ENCODE measurements at regions not wholly inside any gene's neighbourhood (a gene's known extent, or its start where the extent isn't known, plus 50 kb on each side); places are given as distances from the start of the nearest gene placed in this dataset.

- DNase-seq (ENCODE audit: low read depth): no peak
These were observed 304.3 kb downstream of the TLE3 start for GRCh38 chr15:69793431-69793780.

- no peak for DNase-seq (ENCODE audit: low read depth)
These were observed 303.8 kb downstream of the TLE3 start for GRCh38 chr15:69793781-69794451.

GRCh38 chr15:69794645-69795469 lies 302.9 kb downstream of the TLE3 start:
- no peak for DNase-seq (ENCODE audit: low read depth)

GRCh38 chr15:69795601-69796000 lies 302.1 kb downstream of the TLE3 start:
- DNase-seq (ENCODE audit: low read depth): no peak

- DNase-seq (ENCODE audit: low read depth): no peak
These were observed 300.6 kb downstream of the TLE3 start for GRCh38 chr15:69797051-69797595.

GRCh38 chr15:69797615-69798014 lies 300.1 kb downstream of the TLE3 start:
- no peak for DNase-seq (ENCODE audit: low read depth)

- DNase-seq (ENCODE audit: low read depth): no peak
These were observed 299.1 kb downstream of the TLE3 start for GRCh38 chr15:69798481-69799250.

- DNase-seq (ENCODE audit: low read depth): no peak
These were observed 296.6 kb downstream of the TLE3 start for GRCh38 chr15:69801144-69801543.

- no peak for DNase-seq (ENCODE audit: low read depth)
These were observed 295.3 kb downstream of the TLE3 start for GRCh38 chr15:69802432-69802831.

GRCh38 chr15:69804786-69805185 lies 292.9 kb downstream of the TLE3 start:
- no peak for DNase-seq (ENCODE audit: low read depth)

- no peak for DNase-seq (ENCODE audit: low read depth)
These were observed 292.3 kb downstream of the TLE3 start for GRCh38 chr15:69805248-69805953.

- no peak for DNase-seq (ENCODE audit: low read depth)
These were observed 291.3 kb downstream of the TLE3 start for GRCh38 chr15:69806287-69806915.

- peak; percentile 6 for DNase-seq (ENCODE audit: low read depth)
These were observed 290.0 kb downstream of the TLE3 start for GRCh38 chr15:69807721-69808120.

GRCh38 chr15:69808756-69809155 lies 289.0 kb downstream of the TLE3 start:
- DNase-seq (ENCODE audit: low read depth): no peak

- no peak for DNase-seq (ENCODE audit: low read depth)
These were observed 288.3 kb downstream of the TLE3 start for GRCh38 chr15:69809421-69809820.

- no peak for DNase-seq (ENCODE audit: low read depth)
These were observed 287.0 kb downstream of the TLE3 start for GRCh38 chr15:69810431-69811354.

- DNase-seq (ENCODE audit: low read depth): no peak
These were observed 284.9 kb downstream of the TLE3 start for GRCh38 chr15:69812861-69813261.

- no peak for DNase-seq (ENCODE audit: low read depth)
These were observed 283.8 kb downstream of the TLE3 start for GRCh38 chr15:69813881-69814280.

GRCh38 chr15:69814932-69815331 lies 282.8 kb downstream of the TLE3 start:
- DNase-seq (ENCODE audit: low read depth): no peak

- DNase-seq (ENCODE audit: low read depth): no peak
These were observed 281.9 kb downstream of the TLE3 start for GRCh38 chr15:69815793-69816192.

Data from stimulated activated CD4-positive, alpha-beta T cell treated with anti-CD3 and anti-CD28 coated beads, Interleukin-2, amount 100 ng/mL, for 4 hours (primary cell).